Esophagus squamous epithelium (tissue), 4 donors: ENCODE measurements at regions not wholly inside any gene's neighbourhood (a gene's known extent, or its start where the extent isn't known, plus 50 kb on each side); places are given as distances from the start of the nearest gene placed in this dataset.

ENCODE experiments used
- POLR2A ChIP-seq, 4 donors: fragments of 450-650 bp; IDR thresholded peaks; one replicate each; pipeline ENCODE4 v1.6.1; 2017; ENCODE audit warnings: antibody characterized with exemption in 4 of 4, mild to moderate bottlenecking in 4 of 4, moderate library complexity in 3 of 4
- TF ChIP-seq, protein P1 (sequence below), 6 experiments: fragments of 450-650 bp in 4 of 6; fragments of 200-600 bp in 2 of 6; sonication (generic) in 2 of 6; IDR thresholded peaks; one replicate each; pipeline ENCODE4 v1.5.1; 2016 to 2019; ENCODE audit warnings: antibody characterized with exemption in 6 of 6, mild to moderate bottlenecking in 4 of 6, moderate library complexity in 4 of 6

- TF ChIP-seq, protein P1, sequence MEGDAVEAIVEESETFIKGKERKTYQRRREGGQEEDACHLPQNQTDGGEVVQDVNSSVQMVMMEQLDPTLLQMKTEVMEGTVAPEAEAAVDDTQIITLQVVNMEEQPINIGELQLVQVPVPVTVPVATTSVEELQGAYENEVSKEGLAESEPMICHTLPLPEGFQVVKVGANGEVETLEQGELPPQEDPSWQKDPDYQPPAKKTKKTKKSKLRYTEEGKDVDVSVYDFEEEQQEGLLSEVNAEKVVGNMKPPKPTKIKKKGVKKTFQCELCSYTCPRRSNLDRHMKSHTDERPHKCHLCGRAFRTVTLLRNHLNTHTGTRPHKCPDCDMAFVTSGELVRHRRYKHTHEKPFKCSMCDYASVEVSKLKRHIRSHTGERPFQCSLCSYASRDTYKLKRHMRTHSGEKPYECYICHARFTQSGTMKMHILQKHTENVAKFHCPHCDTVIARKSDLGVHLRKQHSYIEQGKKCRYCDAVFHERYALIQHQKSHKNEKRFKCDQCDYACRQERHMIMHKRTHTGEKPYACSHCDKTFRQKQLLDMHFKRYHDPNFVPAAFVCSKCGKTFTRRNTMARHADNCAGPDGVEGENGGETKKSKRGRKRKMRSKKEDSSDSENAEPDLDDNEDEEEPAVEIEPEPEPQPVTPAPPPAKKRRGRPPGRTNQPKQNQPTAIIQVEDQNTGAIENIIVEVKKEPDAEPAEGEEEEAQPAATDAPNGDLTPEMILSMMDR (IDR thresholded peaks at IDR 0.05) = peak in 3 of 6 experiments; percentile 15 to 34 (median 26)
- TF ChIP-seq POLR2A (IDR thresholded peaks at IDR 0.05) = no peak
Observed at GRCh38 chr3:88219138-88219792, 69.5 kb downstream of the C3orf38 start.
